Astrocyte of the cerebellum (primary cell): ENCODE measurements at regions not wholly inside any gene's neighbourhood (a gene's known extent, or its start where the extent isn't known, plus 50 kb on each side); places are given as distances from the start of the nearest gene placed in this dataset.

Experiments used
- DNase-seq: peaks from one replicate; pipeline ENCODE4 v3.0.0-alpha.2; 2011; ENCODE audit warnings: low read depth
- H3K4me3 ChIP-seq: 2 replicates; pipeline ENCODE4 v1.5.1; 2011; ENCODE audit warnings: mild to moderate bottlenecking, low read depth, low read length, moderate library complexity
- in situ Hi-C: cut with HindIII; loops from 2 replicates; pipeline ENCODE4 v1.10.0; 2017; ENCODE audit warnings: low sequenced_read_pairs
- TF ChIP-seq, protein P1 (sequence below): IDR thresholded peaks from 2 replicates; pipeline ENCODE4 v1.5.1; 2012; ENCODE audit warnings: low read length, low read depth, moderate library complexity, mild to moderate bottlenecking; ENCODE audit errors: missing control alignments

DNA sequence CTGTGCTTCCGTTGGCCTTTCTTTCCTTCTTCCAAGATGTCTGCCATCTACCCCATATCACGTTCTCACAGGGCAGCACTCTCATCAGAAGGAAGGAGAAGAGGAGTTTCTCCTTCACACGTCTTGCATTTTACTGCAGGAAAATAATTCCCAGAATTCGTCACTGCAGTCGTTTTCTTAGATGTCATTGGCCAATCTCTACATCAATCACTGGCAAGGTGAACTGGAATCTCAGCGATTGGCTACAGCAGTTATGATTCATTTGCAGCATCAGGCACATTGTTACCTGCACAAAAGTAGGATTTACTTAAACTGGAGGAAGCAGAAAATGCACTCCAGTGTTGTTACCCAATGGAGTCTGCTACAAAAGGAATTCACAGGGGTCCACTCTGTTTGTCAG, 277.2 kb upstream of the RBFOX1 start:
- TF ChIP-seq, protein P1, sequence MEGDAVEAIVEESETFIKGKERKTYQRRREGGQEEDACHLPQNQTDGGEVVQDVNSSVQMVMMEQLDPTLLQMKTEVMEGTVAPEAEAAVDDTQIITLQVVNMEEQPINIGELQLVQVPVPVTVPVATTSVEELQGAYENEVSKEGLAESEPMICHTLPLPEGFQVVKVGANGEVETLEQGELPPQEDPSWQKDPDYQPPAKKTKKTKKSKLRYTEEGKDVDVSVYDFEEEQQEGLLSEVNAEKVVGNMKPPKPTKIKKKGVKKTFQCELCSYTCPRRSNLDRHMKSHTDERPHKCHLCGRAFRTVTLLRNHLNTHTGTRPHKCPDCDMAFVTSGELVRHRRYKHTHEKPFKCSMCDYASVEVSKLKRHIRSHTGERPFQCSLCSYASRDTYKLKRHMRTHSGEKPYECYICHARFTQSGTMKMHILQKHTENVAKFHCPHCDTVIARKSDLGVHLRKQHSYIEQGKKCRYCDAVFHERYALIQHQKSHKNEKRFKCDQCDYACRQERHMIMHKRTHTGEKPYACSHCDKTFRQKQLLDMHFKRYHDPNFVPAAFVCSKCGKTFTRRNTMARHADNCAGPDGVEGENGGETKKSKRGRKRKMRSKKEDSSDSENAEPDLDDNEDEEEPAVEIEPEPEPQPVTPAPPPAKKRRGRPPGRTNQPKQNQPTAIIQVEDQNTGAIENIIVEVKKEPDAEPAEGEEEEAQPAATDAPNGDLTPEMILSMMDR = no peak
- no peak overlapping the region for H3K4me3 ChIP-seq
- DNase-seq = no peak
- in situ Hi-C loops = loop anchor here (5.0 kb wide), 2 partner anchors 37 to 107 kb away; no protein-coding TSS in a partner anchor

GRCh38 chr16:7051591-7052349, 280.9 kb upstream of the RBFOX1 start:
- H3K4me3 ChIP-seq = no peak overlapping the region
- TF ChIP-seq, protein P1 = no peak
- in situ Hi-C loops = no loop called here
- DNase-seq = no peak

DNA sequence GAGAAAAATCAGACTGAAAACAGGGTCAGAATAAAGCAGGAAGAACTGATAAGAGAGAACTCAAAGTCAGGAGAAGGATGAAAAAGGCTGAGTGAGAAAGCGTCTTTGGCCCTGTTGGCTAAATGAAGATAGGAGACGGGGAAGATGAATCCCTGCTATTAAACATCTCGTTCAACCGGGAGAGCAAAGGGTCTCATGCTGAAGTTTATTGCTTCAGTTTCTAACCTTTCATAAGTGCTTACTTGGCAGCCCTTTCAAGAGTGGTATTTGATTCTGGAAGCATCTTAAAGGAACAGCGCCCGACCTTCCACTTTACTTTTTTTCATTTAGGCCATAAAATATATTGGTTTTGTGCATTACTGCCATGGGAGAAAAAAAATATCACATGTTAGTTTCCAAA, 288.3 kb upstream of the RBFOX1 start:
- in situ Hi-C loops = no loop called here
- TF ChIP-seq, protein P1 = no peak
- no peak for DNase-seq
- H3K4me3 ChIP-seq = no peak overlapping the region

DNA sequence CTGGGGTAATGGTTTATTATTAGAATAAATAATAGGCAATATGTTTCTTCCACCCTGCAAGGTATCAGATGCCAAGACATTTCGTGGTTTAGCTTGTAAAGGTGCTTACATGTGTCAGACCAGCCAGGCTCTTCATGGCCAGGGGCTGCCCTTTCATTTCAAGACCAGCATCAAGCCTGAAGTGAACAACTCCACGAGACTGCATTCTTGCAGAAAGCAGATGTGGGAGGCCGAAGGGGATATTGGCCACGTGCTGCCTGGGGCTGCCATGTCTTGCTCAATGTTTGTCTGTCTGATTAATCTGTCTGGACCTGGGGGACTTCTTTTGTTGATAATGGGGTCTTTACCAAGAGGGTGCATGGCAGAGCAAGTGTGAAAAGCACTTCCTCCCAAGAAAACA, 294.2 kb upstream of the RBFOX1 start:
- no peak overlapping the region for H3K4me3 ChIP-seq
- in situ Hi-C loops = no loop called here
- DNase-seq = no peak
- TF ChIP-seq, protein P1 = no peak

GRCh38 chr16:7037495-7037894, 295.1 kb upstream of the RBFOX1 start:
- no peak for DNase-seq
- TF ChIP-seq, protein P1 = no peak
- no peak overlapping the region for H3K4me3 ChIP-seq
- in situ Hi-C loops = no loop called here

DNA sequence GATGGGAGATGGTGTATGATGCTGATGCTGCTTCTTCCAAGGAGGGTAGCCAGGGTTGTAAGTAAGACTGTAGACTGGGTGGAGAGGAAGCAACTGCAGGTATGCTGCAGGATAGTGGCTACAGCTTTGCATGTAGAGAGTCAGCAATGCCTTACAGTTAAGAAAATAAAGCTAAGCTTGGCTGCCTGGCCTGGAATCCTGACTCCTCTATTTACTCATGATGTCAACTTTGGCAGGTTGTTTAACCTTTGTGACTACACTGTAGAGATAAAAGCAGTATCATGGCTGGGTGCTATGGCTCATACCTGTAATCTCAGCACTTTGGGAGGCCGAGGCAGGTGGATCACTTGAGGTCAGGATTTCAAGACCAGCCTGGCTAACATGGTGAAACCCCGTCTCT, 301.6 kb upstream of the RBFOX1 start:
- TF ChIP-seq, protein P1 = no peak
- no peak overlapping the region for H3K4me3 ChIP-seq
- in situ Hi-C loops = no loop called here
- DNase-seq = no peak
